HEK293T (cell line): ENCODE measurements at regions not wholly inside any gene's neighbourhood (a gene's known extent, or its start where the extent isn't known, plus 50 kb on each side); places are given as distances from the start of the nearest gene placed in this dataset.
A peak's percentile ranks its signal among the peaks of the same experiment; 100 is the strongest.

Experiments used
- ARNT ChIP-seq: fragments of 450-650 bp; IDR thresholded peaks from 2 replicates; pipeline ENCODE4 v1.6.1; 2017; ENCODE audit warnings: mild to moderate bottlenecking
- BHLHE40 ChIP-seq: fragments of 450-650 bp; IDR thresholded peaks from 2 replicates; pipeline ENCODE4 v1.6.1; 2016; ENCODE audit warnings: mild to moderate bottlenecking, moderate library complexity, borderline replicate concordance
- FOXA1 ChIP-seq: fragments of 450-650 bp; IDR thresholded peaks from 2 replicates; pipeline ENCODE4 v1.6.1; 2016; ENCODE audit warnings: mild to moderate bottlenecking
- FOXK2 ChIP-seq: fragments of 450-650 bp; IDR thresholded peaks from 2 replicates; pipeline ENCODE4 v1.6.1; 2016; ENCODE audit warnings: mild to moderate bottlenecking
- FOXM1 ChIP-seq: fragments of 450-650 bp; IDR thresholded peaks from 2 replicates; pipeline ENCODE4 v1.6.1; 2017; ENCODE audit warnings: mild to moderate bottlenecking, borderline replicate concordance
- LEF1 ChIP-seq: fragments of 450-650 bp; IDR thresholded peaks from 2 replicates; pipeline ENCODE4 v1.6.1; 2017; ENCODE audit warnings: mild to moderate bottlenecking, borderline replicate concordance
- NFRKB ChIP-seq: fragments of 450-650 bp; IDR thresholded peaks from 2 replicates; pipeline ENCODE4 v1.6.1; 2016; ENCODE audit warnings: mild to moderate bottlenecking, moderate library complexity
- SP1 ChIP-seq: fragments of 450-650 bp; IDR thresholded peaks from 2 replicates; pipeline ENCODE4 v1.6.1; 2017
- SUZ12 ChIP-seq: fragments of 450-650 bp; IDR thresholded peaks from 2 replicates; pipeline ENCODE4 v1.6.1; 2016; ENCODE audit warnings: mild to moderate bottlenecking
- TARDBP ChIP-seq: fragments of 450-650 bp; IDR thresholded peaks from 2 replicates; pipeline ENCODE4 v1.6.1; 2016
- TF ChIP-seq, protein P1 (sequence below): fragments of 450-650 bp; IDR thresholded peaks from 2 replicates; pipeline ENCODE4 v1.6.1; 2016

- TF ChIP-seq BHLHE40 (no peak), SP1 (no peak), FOXK2 (no peak), NFRKB (no peak), ARNT (no peak), TARDBP (no peak), FOXA1 (no peak), LEF1 (no peak), FOXM1 (no peak), SUZ12 (no peak)
- TF ChIP-seq, protein P1, sequence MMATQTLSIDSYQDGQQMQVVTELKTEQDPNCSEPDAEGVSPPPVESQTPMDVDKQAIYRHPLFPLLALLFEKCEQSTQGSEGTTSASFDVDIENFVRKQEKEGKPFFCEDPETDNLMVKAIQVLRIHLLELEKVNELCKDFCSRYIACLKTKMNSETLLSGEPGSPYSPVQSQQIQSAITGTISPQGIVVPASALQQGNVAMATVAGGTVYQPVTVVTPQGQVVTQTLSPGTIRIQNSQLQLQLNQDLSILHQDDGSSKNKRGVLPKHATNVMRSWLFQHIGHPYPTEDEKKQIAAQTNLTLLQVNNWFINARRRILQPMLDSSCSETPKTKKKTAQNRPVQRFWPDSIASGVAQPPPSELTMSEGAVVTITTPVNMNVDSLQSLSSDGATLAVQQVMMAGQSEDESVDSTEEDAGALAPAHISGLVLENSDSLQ, result peak; percentile 52
Observed at GRCh38 chr3:157574531-157574930, 71.3 kb upstream of the VEPH1 start.
